Colonic mucosa (tissue), 4 donors: ENCODE measurements at regions not wholly inside any gene's neighbourhood (a gene's known extent, or its start where the extent isn't known, plus 50 kb on each side); places are given as distances from the start of the nearest gene placed in this dataset.

Source experiments
- DNase-seq: peaks from one replicate; pipeline ENCODE4 v3.0.0-alpha.2; 2020
- H3K27ac ChIP-seq: fragments of 200-600 bp; one replicate; pipeline ENCODE4 v1.8.0; 2021
- H3K27me3 ChIP-seq: fragments of 200-600 bp; one replicate; pipeline ENCODE4 v1.8.0; 2021
- H3K36me3 ChIP-seq: fragments of 200-600 bp; one replicate; pipeline ENCODE4 v1.8.0; 2021
- H3K4me1 ChIP-seq: fragments of 200-600 bp; one replicate; pipeline ENCODE4 v1.8.0; 2021; ENCODE audit warnings: mild to moderate bottlenecking
- H3K4me3 ChIP-seq: fragments of 200-600 bp; one replicate; pipeline ENCODE4 v1.8.0; 2021
- H3K9ac ChIP-seq, 2 donors: one replicate each; pipeline ENCODE4 v1.7.0; 2013; ENCODE audit warnings: control low read depth in 2 of 2, low read depth in 2 of 2, low read length in 2 of 2
- H3K9me3 ChIP-seq: fragments of 200-600 bp; one replicate; pipeline ENCODE4 v1.8.0; 2021
- intact Hi-C: fragments of 100-400 bp; cut with DNase I; formaldehyde crosslinking; loops from one replicate; pipeline ENCODE4 v1.14.1; 2022
- TF ChIP-seq, protein P1 (sequence below): fragments of 200-600 bp; IDR thresholded peaks from one replicate; pipeline ENCODE4 v1.8.0; 2022; ENCODE audit warnings: antibody characterized with exemption, mild to moderate bottlenecking
- donor health status: healthy.
- donor health status: DM: no; HTN: no; CAD: no.
- donor health status: DM: no; HTN: no; CAD: no.

DNA sequence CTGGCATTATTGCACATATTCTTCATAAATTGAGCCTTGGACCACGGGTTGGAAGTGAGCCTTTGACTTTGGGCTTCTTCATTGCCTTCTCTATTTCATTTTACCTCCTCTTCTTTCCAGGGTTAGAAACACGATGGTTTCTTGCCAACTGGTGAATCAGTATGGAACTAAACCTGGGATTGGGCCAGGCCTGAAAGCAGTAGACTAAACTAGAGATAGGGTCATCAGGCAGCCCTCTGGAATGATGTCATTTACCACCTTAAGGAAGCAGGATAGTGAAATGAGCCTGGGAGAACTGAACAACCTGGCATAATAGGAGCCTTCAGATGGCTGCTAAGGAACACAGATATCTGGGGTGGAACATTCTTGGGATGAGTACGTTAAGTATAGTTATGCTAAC lies 67.5 kb upstream of the ATP8A1 start:
- H3K4me1 ChIP-seq: no peaks in the 10 kb centered on the region
- H3K27ac ChIP-seq: no peak overlapping the region
- H3K36me3 ChIP-seq: no peaks in the 10 kb centered on the region
- H3K27me3 ChIP-seq: no peaks in the 10 kb centered on the region
- H3K4me3 ChIP-seq: no peak overlapping the region
- TF ChIP-seq, protein P1, sequence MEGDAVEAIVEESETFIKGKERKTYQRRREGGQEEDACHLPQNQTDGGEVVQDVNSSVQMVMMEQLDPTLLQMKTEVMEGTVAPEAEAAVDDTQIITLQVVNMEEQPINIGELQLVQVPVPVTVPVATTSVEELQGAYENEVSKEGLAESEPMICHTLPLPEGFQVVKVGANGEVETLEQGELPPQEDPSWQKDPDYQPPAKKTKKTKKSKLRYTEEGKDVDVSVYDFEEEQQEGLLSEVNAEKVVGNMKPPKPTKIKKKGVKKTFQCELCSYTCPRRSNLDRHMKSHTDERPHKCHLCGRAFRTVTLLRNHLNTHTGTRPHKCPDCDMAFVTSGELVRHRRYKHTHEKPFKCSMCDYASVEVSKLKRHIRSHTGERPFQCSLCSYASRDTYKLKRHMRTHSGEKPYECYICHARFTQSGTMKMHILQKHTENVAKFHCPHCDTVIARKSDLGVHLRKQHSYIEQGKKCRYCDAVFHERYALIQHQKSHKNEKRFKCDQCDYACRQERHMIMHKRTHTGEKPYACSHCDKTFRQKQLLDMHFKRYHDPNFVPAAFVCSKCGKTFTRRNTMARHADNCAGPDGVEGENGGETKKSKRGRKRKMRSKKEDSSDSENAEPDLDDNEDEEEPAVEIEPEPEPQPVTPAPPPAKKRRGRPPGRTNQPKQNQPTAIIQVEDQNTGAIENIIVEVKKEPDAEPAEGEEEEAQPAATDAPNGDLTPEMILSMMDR: no peak
- no peak for DNase-seq
- H3K9me3 ChIP-seq: no peaks in the 10 kb centered on the region
- intact Hi-C loops: no loop called here
- H3K9ac ChIP-seq: no peak overlapping the region

DNA sequence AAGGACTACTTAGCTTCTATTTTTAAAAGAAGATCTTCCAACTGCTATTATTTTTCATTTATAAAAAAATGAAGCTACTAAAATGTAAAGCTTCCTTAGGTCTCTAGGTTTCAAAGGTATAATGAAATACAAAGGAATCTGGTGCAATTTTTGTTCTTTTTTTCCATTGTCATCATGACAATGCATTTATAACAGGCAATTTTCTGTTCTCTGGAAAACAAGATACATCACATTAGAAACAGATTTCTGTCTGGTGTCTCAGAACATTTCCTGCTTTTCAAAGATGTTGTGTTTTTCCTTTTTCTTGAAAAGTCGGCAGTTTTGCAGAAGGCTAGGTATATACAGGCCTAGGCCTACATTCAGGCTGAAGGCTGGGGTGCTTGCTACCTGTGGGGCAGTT lies 63.6 kb upstream of the ATP8A1 start:
- H3K4me3 ChIP-seq: no peak overlapping the region
- H3K27ac ChIP-seq: no peak overlapping the region
- H3K36me3 ChIP-seq: no peaks in the 10 kb centered on the region
- intact Hi-C loops: no loop called here
- no peak overlapping the region for H3K9ac ChIP-seq
- DNase-seq: no peak
- no peaks in the 10 kb centered on the region for H3K4me1 ChIP-seq
- TF ChIP-seq, protein P1: no peak
- no peaks in the 10 kb centered on the region for H3K27me3 ChIP-seq
- no peaks in the 10 kb centered on the region for H3K9me3 ChIP-seq

DNA sequence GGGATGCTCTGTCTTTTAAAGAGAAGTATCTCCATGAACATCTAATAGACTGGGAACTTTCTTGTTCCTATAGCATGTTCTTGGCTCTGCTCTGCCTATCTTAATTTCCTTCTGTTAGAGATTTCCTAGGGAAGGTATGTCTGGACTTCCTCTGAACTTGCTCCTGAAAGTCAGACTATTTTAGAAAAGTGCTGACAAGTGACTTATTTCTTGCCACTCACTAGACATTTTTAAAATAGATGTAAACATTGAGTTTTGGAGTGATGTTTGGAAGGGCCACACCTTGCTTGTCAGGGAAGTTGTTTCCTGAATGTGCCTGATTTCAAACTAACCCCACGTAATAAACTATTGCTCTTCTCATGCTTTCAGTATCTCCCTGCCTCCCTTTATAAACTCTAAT lies 62.4 kb upstream of the ATP8A1 start:
- Histone ChIP-seq H3K36me3 (no peaks in the 10 kb centered on the region), H3K9me3 (no peaks in the 10 kb centered on the region), H3K9ac (no peak overlapping the region), H3K4me1 (no peaks in the 10 kb centered on the region), H3K27me3 (no peaks in the 10 kb centered on the region), H3K27ac (no peak overlapping the region), H3K4me3 (no peak overlapping the region)
- TF ChIP-seq, protein P1: no peak
- intact Hi-C loops: no loop called here
- DNase-seq: no peak

DNA sequence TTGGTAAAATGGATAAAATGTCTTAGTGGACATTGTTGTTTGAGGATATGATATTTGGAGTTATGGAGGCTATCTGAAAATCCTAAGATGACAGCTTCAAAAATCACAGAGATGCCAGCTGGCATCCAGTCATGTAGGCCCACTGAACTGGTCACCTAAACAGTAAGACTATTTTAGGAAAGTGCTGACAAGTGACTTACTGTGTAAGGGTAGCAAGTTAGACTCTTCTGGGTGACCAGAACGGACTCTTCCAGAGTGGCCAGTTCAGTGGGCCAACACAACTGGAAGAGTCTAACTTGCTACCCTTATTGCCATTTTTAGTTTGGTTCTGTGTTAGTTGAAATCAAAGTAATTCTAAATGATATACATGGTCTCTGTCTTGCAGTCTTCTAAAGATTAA lies 61.4 kb upstream of the ATP8A1 start:
- intact Hi-C loops: no loop called here
- TF ChIP-seq, protein P1: no peak
- Histone ChIP-seq H3K27ac (no peak overlapping the region), H3K27me3 (no peaks in the 10 kb centered on the region), H3K36me3 (no peaks in the 10 kb centered on the region), H3K4me1 (no peaks in the 10 kb centered on the region), H3K9ac (no peak overlapping the region), H3K4me3 (no peak overlapping the region), H3K9me3 (no peaks in the 10 kb centered on the region)
- DNase-seq: no peak

DNA sequence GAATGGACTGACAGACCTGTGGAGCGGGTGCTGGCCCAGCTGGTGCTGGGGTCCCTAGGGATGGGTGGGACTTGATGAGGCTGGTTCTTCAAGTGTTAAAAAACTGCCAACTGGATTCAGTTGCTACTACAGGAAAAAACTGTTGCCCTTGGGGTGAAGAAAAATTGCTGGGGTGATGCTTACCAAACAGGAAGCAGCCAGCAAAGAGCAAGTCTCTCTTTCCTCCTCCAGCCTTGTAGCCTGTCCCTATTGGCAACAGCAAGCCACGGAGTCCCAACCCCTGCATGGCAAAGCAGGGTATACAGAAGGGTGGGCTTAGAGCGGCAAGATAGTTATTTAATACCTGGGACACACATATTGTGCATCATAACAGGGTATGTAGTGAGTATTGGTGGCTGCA lies 60.1 kb upstream of the ATP8A1 start:
- H3K36me3 ChIP-seq: no peaks in the 10 kb centered on the region
- intact Hi-C loops: no loop called here
- no peak for DNase-seq

More for the DNA sequence above, 60.1 kb upstream of the ATP8A1 start:
- Histone ChIP-seq H3K27me3 (no peaks in the 10 kb centered on the region), H3K9ac (no peak overlapping the region), H3K4me3 (no peak overlapping the region), H3K27ac (no peak overlapping the region), H3K9me3 (no peaks in the 10 kb centered on the region), H3K4me1 (no peaks in the 10 kb centered on the region)
- TF ChIP-seq, protein P1: no peak
